ENCODE measurements at regions not wholly inside any gene's neighbourhood (a gene's known extent, or its start where the extent isn't known, plus 50 kb on each side); places are given as distances from the start of the nearest gene placed in this dataset.

- H3K4me2 ChIP-seq (ENCODE audit: low read length): no peak overlapping the region
- no peaks in the 10 kb centered on the region for H3K79me2 ChIP-seq (replicated peaks; ENCODE audit: insufficient read depth, low read length)
- H3K27me3 ChIP-seq (ENCODE audit: insufficient read depth, low read depth, low read length): no peaks in the 10 kb centered on the region
- no peak overlapping the region for H3K9ac ChIP-seq (ENCODE audit: low read length)
- H3K9me3 ChIP-seq (ENCODE audit: low read length): no peaks in the 10 kb centered on the region
- no peaks in the 10 kb centered on the region for H4K20me1 ChIP-seq (ENCODE audit: insufficient read depth)
- no peaks in the 10 kb centered on the region for H3K9me2 ChIP-seq (ENCODE audit: insufficient read depth, low read length)
- TF ChIP-seq MXI1 (conservative IDR thresholded peaks at IDR 0.05; ENCODE audit: poor library complexity, severe bottlenecking) (no peak), CTCF (IDR thresholded peaks at IDR 0.05; ENCODE audit: poor library complexity, severe bottlenecking) (no peak), SMC3 (conservative IDR thresholded peaks at IDR 0.05; ENCODE audit: poor library complexity) (no peak), RAD21 (conservative IDR thresholded peaks at IDR 0.05) (no peak), EZH2 (IDR thresholded peaks at IDR 0.05; ENCODE audit: borderline replicate concordance, insufficient read depth, low read length, poor library complexity, severe bottlenecking) (no peak), POLR2AphosphoS5 (IDR thresholded peaks at IDR 0.05) (no peak), TAF1 (IDR thresholded peaks at IDR 0.05; ENCODE audit: low read depth) (no peak), REST (IDR thresholded peaks at IDR 0.05; ENCODE audit: borderline replicate concordance) (no peak), EP300 (conservative IDR thresholded peaks at IDR 0.05; ENCODE audit: poor library complexity, severe bottlenecking) (no peak)
- H3K36me3 ChIP-seq (ENCODE audit: insufficient read depth, low read length): no peaks in the 10 kb centered on the region
- no peak overlapping the region for H3K27ac ChIP-seq (ENCODE audit: low read length)
- H3K4me3 ChIP-seq (ENCODE audit: low read length): no peak overlapping the region
- H3F3A ChIP-seq (ENCODE audit: insufficient read depth, low read length, poor library complexity, severe bottlenecking): no peaks in the 10 kb centered on the region
- no peak overlapping the region for H2AFZ ChIP-seq (ENCODE audit: low read depth, low read length)
These were observed 90.4 kb upstream of the MCHR2 start for GRCh38 chr6:100084316-100084990.

GRCh38 chr6:100078509-100078908 lies 84.5 kb upstream of the MCHR2 start:
- no peak overlapping the region for H3K27ac ChIP-seq (ENCODE audit: low read length)
- no peaks in the 10 kb centered on the region for H3K79me2 ChIP-seq (replicated peaks; ENCODE audit: insufficient read depth, low read length)
- H3K9me2 ChIP-seq (ENCODE audit: insufficient read depth, low read length): no peaks in the 10 kb centered on the region
- no peak overlapping the region for H3K9ac ChIP-seq (ENCODE audit: low read length)
- H3K36me3 ChIP-seq (ENCODE audit: insufficient read depth, low read length): no peaks in the 10 kb centered on the region
- H3F3A ChIP-seq (ENCODE audit: insufficient read depth, low read length, poor library complexity, severe bottlenecking): no peaks in the 10 kb centered on the region
- no peaks in the 10 kb centered on the region for H4K20me1 ChIP-seq (ENCODE audit: insufficient read depth)
- no peaks in the 10 kb centered on the region for H3K27me3 ChIP-seq (ENCODE audit: insufficient read depth, low read depth, low read length)
- H3K9me3 ChIP-seq (ENCODE audit: low read length): no peaks in the 10 kb centered on the region
- no peak overlapping the region for H2AFZ ChIP-seq (ENCODE audit: low read depth, low read length)
- TF ChIP-seq EZH2 (IDR thresholded peaks at IDR 0.05; ENCODE audit: borderline replicate concordance, insufficient read depth, low read length, poor library complexity, severe bottlenecking): no peak
- TF ChIP-seq REST (IDR thresholded peaks at IDR 0.05; ENCODE audit: borderline replicate concordance): no peak
- TF ChIP-seq CTCF (IDR thresholded peaks at IDR 0.05; ENCODE audit: poor library complexity, severe bottlenecking): no peak
- TF ChIP-seq SMC3 (conservative IDR thresholded peaks at IDR 0.05; ENCODE audit: poor library complexity): no peak
- no peak for TF ChIP-seq POLR2AphosphoS5 (IDR thresholded peaks at IDR 0.05)
- TF ChIP-seq TAF1 (IDR thresholded peaks at IDR 0.05; ENCODE audit: low read depth): no peak
- H3K4me2 ChIP-seq (ENCODE audit: low read length): no peak overlapping the region
- H3K4me3 ChIP-seq (ENCODE audit: low read length): no peak overlapping the region
